ENCODE measurements at regions not wholly inside any gene's neighbourhood (a gene's known extent, or its start where the extent isn't known, plus 50 kb on each side); places are given as distances from the start of the nearest gene placed in this dataset.

DNA sequence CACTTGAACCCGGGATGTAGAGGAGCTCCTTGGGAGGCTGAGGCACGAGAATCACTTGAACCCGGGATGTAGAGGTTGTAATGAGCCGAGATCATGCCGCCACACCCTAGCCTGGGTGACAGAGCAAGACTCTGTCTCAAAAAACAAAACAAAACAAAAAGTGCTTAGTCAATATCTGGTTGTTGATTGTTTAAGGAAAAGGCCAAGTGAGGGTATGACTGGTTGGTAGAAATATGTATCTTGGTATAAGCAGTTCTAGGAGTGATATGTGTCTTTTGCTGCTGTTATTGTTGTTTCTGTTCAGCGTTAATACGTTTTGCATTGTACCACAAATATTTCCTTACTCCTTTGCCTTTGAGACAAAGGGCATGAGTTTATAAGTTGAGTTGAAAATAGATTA lies 210.7 kb upstream of the DMRT1 start:
- no peak for DNase-seq (ENCODE audit: low read depth)

DNA sequence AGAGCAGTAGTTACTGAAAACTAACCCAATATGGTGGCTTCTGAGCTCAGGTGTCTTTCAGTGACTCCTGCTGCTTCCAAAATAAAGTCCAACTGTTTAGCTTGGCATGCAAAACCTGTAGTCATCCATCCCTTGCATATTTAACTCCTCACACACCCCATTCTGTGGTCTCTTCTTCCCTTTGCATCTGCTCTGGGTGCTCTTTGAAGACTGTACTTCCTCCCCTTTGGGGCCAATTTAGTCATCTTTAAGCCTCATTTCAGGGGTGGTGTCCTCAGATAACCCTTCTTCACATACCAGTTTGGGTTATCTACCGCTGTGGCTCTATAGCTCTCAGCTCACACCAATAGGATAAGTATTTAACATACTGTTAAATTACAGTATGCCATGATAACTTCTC lies 209.9 kb upstream of the DMRT1 start:
- DNase-seq (ENCODE audit: low read depth), result no peak

DNA sequence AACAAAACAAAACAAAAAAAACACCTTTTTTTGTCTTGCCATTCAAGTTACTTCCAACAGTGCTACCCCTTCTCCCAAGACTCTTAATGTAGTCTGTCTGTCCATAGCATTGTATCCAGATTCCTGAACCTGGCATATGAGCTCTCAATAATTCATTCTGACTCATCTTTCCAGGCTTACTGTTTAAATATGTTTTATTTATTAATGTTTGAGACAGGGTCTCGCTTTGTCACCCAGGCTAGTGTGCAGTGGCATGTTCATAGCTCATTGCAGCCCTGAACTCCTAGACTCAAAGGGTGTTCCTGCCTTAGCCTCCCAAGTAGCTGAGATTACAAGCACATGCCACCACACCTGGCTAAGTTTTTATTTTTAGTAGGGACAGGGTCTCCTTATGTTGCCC lies 208.0 kb upstream of the DMRT1 start:
- no peak for DNase-seq (ENCODE audit: low read depth)

GRCh38 chr9:636931-637591 lies 204.4 kb upstream of the DMRT1 start:
- no peak for DNase-seq (ENCODE audit: low read depth)

DNA sequence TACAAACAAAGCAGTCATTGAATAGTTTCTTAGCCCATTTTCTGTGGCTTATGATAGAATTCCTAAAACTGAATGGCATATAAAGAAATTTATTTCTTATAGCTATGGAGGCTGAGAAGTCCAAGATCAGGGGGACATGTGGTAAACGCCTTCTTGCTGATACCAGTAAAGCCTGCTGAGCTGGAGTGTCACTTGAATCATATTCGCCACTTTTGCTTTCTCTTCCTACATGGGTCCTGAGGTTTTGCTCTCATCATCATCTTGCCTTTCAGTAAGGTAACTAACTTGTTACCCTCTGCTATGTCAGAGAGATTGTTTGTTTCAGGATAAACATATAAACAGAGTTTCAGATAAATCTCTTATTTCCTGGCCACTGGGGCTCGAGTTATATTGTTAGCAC lies 203.3 kb upstream of the DMRT1 start:
- DNase-seq (ENCODE audit: low read depth), result no peak

GRCh38 chr9:642014-642413 lies 199.5 kb upstream of the DMRT1 start:
- DNase-seq (ENCODE audit: low read depth), result no peak

DNA sequence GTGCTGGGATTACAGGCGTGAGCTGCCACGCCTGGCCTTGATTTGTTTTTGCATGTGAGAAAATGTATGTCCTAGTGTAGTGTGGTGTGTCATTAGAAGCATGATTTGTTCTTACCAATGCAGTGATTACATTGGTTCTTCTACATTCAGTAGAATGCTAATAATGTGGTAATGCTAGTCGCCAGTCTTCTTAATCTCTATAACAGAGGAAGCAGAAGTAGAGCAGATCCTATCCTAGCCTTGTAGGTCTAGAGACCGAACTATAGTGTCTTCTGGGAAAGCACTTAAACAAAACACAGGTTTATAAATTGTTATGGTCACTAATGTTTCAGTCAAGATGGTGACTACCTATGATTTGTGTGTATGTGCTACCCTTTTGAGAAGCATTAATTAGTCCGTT lies 197.5 kb upstream of the DMRT1 start:
- no peak for DNase-seq (ENCODE audit: low read depth)

DNA sequence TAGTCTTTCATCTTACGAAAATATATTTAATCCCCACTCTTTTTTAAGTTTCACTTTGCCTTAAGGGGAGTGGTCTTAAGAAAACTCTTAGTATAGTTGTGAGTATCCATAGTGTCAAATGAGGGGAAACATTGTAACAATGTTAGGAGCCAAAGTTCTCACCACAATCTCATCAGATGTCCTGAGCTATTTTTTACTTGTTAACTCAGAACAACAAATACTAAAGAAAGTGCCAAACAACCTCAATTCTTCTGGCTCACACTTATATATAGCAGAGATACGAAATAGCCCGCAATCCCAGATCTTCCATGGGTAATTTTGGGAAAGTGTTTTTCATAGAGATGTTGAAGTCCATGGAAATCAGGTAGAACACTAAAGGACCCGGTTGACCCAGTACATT lies 194.0 kb upstream of the DMRT1 start:
- no peak for DNase-seq (ENCODE audit: low read depth)

DNA sequence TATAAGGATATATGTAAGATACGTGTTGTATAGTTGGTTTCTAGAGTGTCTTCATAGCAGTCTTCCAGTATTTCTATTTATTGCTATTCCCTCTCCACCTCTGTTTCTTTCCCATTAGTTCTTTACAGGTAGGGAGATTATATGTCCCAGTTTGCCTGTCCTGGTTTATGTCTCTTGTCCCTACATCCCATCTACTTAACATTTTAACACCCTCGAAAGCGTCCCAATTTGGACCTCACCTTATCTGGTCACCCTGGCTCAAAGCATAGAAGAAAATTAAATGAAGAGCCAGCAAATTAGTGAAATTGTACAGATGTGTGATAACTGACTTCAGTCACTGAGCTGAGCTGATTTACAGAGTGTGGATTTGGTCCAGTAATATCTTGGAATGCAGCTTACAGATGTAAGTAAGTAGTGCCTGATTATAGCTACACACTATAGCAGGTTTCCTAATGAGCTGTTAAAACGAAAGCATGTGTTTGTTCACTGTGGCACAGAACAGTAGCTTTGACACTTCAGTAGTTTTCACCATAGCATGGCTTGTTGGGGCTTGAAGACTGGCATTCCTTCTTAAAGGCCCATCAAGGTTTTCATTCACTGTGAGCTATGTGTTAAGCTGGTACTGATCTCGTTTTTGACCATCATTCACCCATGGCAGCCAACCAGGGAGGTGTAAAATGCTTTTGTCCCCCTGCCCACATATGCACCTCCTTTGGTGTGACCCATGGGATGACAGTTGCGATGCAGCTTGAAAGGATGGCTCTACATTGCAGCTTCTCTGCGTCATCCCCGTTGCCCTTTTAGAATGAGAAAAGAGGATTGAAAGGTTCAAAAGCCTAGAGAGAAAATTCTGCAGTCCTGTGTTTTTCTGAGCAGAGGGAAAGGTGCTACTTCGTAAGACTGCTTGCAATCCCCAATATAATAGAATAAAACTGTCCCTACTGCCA lies 192.1 kb upstream of the DMRT1 start:
- DNase-seq (ENCODE audit: low read depth), result no peak

- no peak for DNase-seq (ENCODE audit: low read depth)
Measured at GRCh38 chr9:650362-650761, 191.1 kb upstream of the DMRT1 start.

GRCh38 chr9:651371-651770 lies 190.1 kb upstream of the DMRT1 start:
- no peak for DNase-seq (ENCODE audit: low read depth)

- DNase-seq (ENCODE audit: low read depth), result no peak
Measured at GRCh38 chr9:652914-653313, 188.6 kb upstream of the DMRT1 start.

- no peak for DNase-seq (ENCODE audit: low read depth)
Measured at GRCh38 chr9:653421-653820, 188.1 kb upstream of the DMRT1 start.

DNA sequence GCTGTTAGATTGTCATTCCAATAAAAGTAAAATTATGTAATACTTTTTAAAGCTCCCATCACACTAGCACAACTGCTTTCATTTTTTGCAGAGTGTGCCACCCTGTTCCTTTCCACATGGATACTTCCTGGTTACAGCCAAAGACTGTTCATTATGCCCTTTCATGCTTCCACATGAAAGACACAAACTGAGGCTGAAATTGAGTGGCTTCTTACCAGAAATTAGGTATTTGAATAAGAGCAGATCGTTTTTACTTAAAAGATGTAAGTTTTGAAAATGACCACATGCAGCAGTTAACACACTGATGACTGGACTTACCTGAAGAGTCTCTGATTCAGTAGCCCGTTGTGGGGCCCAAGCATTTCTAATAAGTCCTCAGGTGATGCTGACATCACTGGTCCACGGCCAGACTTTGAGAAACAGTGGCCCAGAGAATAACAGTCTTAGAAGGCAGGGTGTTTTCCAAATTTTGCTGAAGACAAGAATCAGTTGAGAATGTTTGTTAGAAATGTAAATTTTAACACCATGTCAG lies 187.6 kb upstream of the DMRT1 start:
- DNase-seq (ENCODE audit: low read depth), result no peak

GRCh38 chr9:655875-656274 lies 185.6 kb upstream of the DMRT1 start:
- DNase-seq (ENCODE audit: low read depth), result no peak

GRCh38 chr9:656926-657568 lies 184.4 kb upstream of the DMRT1 start:
- no peak for DNase-seq (ENCODE audit: low read depth)

DNA sequence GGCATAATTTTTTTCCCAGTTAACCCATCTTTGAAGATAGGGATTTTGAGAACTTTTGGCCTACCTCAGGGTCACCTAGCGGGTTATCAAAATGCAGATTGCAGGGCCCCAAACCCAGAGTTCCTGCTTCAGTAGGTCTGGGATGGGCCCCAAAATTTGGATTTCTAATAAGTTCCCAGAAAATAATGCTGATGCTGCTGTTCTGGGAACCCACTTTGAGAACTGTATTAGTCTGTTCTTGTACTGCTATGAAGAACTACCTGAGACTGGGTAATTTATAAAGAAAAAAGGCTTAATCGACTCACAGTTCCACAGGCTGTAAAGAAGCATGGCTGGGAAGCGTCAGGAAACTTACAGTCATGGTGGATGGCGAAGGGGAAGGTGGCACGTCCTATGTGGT lies 182.2 kb upstream of the DMRT1 start:
- DNase-seq (ENCODE audit: low read depth), result no peak

DNA sequence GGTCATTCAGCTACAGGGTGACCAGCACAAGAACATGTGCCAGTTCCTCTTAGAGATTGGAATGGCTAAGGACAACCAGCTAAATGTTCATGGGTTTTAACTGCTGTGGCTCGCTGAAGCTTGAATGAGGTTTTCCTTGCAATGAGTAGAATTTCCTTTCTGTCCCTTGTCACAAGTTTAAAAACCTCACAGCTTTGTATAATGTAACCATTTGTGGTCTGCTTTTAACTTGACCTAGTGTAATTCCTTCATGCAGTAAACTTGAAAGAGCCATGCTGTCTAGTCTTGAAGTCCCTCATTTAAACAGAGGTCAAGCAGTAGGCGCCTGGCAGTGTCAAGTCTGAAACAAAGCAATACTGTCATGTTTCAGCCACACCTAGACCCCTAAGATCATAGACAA lies 181.3 kb upstream of the DMRT1 start:
- DNase-seq (ENCODE audit: low read depth), result no peak

DNA sequence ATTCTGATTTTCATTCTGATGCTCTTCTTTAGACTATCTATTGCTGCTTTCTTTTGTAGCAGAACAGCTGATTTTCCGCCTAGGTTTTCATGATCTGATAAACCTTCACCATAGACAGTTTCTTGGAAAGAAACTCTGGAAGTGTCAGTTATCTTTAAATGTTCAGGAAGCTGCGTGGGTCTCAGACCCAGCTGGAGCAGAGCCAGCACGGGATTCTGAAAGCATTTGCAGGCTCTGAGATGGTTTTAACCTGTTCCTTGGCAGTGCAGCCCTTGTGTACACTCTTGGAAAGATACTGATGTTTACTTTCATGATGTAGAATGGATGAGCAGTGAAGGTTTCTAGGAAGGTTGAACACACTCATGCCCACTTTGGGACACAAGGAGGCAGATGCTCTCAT lies 178.0 kb upstream of the DMRT1 start:
- DNase-seq (ENCODE audit: low read depth), result no peak

- DNase-seq (ENCODE audit: low read depth), result no peak
Measured at GRCh38 chr9:665296-665695, 176.2 kb upstream of the DMRT1 start.

DNA sequence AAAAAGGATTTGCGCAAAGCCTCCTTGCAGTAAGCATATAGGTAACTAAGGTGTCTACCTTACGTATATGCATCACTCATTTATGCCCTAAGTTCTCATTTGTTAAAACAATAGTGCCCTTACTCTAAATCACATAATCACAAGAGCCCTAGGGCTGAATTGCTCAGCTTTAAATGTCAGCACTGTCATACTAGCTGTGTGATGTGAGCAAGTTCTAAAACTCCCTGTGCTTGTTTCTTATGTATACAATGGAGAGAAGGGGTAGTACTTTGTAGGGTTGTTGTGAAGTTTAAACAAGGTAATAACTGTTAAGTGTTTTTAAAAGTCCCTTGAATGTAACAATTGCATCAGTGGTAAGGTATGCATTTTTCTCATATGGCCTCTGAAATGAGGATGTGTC lies 169.5 kb upstream of the DMRT1 start:
- no peak for DNase-seq (ENCODE audit: low read depth)

- DNase-seq (ENCODE audit: low read depth), result no peak
Measured at GRCh38 chr9:672851-673250, 168.6 kb upstream of the DMRT1 start.

Data from stimulated activated CD8-positive, alpha-beta memory T cell treated with anti-CD3 and anti-CD28 coated beads, Interleukin-15, amount 100 ng/mL, for 24 hours (primary cell).